GM12878 (cell line): ENCODE measurements at regions not wholly inside any gene's neighbourhood (a gene's known extent, or its start where the extent isn't known, plus 50 kb on each side); places are given as distances from the start of the nearest gene placed in this dataset.

Experiments used
- ATAC-seq: fragments of 200-7000 bp; cut with Tn5 transposase; 3 replicates; pipeline ENCODE4 v1.9.1; 2020; ENCODE audit warnings: mild to moderate bottlenecking, moderate library complexity
- BruUV-seq: library from RNA; stranded (reverse); fragments of 400-500 nt; replicated peaks from 2 replicates; lab custom pipeline; 2021; lab: Mats Ljungman, UMichigan
- CTCF ChIA-PET: fragments of 300-600 bp; sonication (Branson Sonifier 250); formaldehyde crosslinking; extraction: SDS; loops from one replicate; lab custom pipeline; 2021; ENCODE audit warnings: inconsistent platforms; lab: Yijun Ruan, JAX
- POLR2A ChIA-PET: fragments of 350-600 bp; formaldehyde crosslinking; extraction: SDS; loops from one replicate; lab custom pipeline; 2021; ENCODE audit warnings: inconsistent platforms; lab: Charles Lee
- RAD21 ChIA-PET: fragments of 300-600 bp; sonication (Branson Sonifier 250); formaldehyde crosslinking; loops from one replicate; lab custom pipeline; 2023; ENCODE audit warnings: antibody characterized with exemption; ENCODE audit not compliant: unreplicated experiment; lab: Charles Lee
- SMC1A ChIA-PET: fragments of 300-600 bp; sonication (Branson Sonifier 250); formaldehyde crosslinking; loops from one replicate; lab custom pipeline; 2023; ENCODE audit not compliant: unreplicated experiment, uncharacterized antibody; lab: Charles Lee
- DNase-seq: peaks from one replicate; pipeline ENCODE4 v3.0.0-alpha.2; 2011; ENCODE audit warnings: low read depth, low spot score
- FAIRE-seq: peaks from 3 replicates; lab custom pipeline; 2011; peaks lifted over from hg19 to GRCh38; lab: Jason Lieb, UNC
- H2AFZ ChIP-seq: 2 replicates; pipeline ENCODE4 v1.6.0; 2011; ENCODE audit warnings: low read depth, low read length, control low read depth; ENCODE audit not compliant: control insufficient read depth
- H3K27ac ChIP-seq: 2 replicates; pipeline ENCODE4 v1.5.1; 2011; ENCODE audit warnings: control low read depth; ENCODE audit not compliant: control insufficient read depth, insufficient read depth
- H3K27me3 ChIP-seq, 2 experiments: replicated peaks in 1 of 2; 2 replicates each; pipeline versions ENCODE4 v1.6.0 to v1.6.1; 2011; ENCODE audit warnings: low read length in 1 of 2; ENCODE audit not compliant: control insufficient read depth in 2 of 2, insufficient read depth in 2 of 2
- H3K36me3 ChIP-seq, 2 experiments: 2 replicates each; pipeline ENCODE4 v1.5.1; 2011; ENCODE audit warnings: low read length in 1 of 2; ENCODE audit not compliant: control insufficient read depth in 2 of 2, insufficient read depth in 2 of 2
- H3K4me1 ChIP-seq: 2 replicates; pipeline ENCODE4 v1.6.1; 2011; ENCODE audit warnings: mild to moderate bottlenecking, low read length, moderate library complexity, mixed read lengths; ENCODE audit not compliant: control insufficient read depth, insufficient read depth
- H3K4me2 ChIP-seq: 2 replicates; pipeline ENCODE4 v1.6.0; 2011; ENCODE audit warnings: control low read depth; ENCODE audit not compliant: control insufficient read depth, insufficient read depth
- H3K4me3 ChIP-seq: fragments of 200-600 bp; sonication (generic); 2 replicates; pipeline ENCODE4 v1.5.1; 2016
- H3K79me2 ChIP-seq: 2 replicates; pipeline ENCODE4 v1.6.0; 2011; ENCODE audit warnings: low read length; ENCODE audit not compliant: control insufficient read depth, insufficient read depth
- H3K9ac ChIP-seq: 2 replicates; pipeline ENCODE4 v1.8.0; 2011; ENCODE audit warnings: low read length, control low read depth, mixed read lengths; ENCODE audit not compliant: control insufficient read depth, insufficient read depth
- H3K9me3 ChIP-seq: replicated peaks from 3 replicates; pipeline ENCODE4 v1.5.1; 2011; ENCODE audit warnings: mild to moderate bottlenecking, low read length; ENCODE audit not compliant: control insufficient read depth, insufficient read depth
- H4K20me1 ChIP-seq: 2 replicates; pipeline ENCODE4 v1.6.0; 2011; ENCODE audit not compliant: control insufficient read depth, insufficient read depth
- BACH1 ChIP-seq: fragments of 450-650 bp; IDR thresholded peaks from 2 replicates; pipeline ENCODE4 v1.6.1; 2017; ENCODE audit warnings: mild to moderate bottlenecking, borderline replicate concordance
- CHD1 ChIP-seq: IDR thresholded peaks from 2 replicates; pipeline ENCODE4 v1.6.1; 2012; ENCODE audit warnings: low read depth, low read length, improper control_type of control experiment
- NFXL1 ChIP-seq: fragments of 450-650 bp; IDR thresholded peaks from 2 replicates; pipeline ENCODE4 v1.6.1; 2017; ENCODE audit warnings: antibody characterized with exemption, mild to moderate bottlenecking, borderline replicate concordance
- NR2C2 ChIP-seq: IDR thresholded peaks from 2 replicates; pipeline ENCODE4 v1.6.1; 2011; ENCODE audit warnings: borderline replicate concordance, low read depth; ENCODE audit not compliant: control insufficient read depth, insufficient read length
- WGBS: methylation state at CpG from one replicate; pipeline ENCODE4 v1.1.6; 2016; ENCODE audit warnings: low lambda C conversion rate; ENCODE audit not compliant: insufficient replicate concordance, insufficient coverage; ENCODE audit errors: missing lambda C conversion rate; 5-methylcytosine and 5-hydroxymethylcytosine counted together
- in situ Hi-C: fragments of 300-500 bp; cut with MboI; formaldehyde crosslinking; loops from 9 replicates; pipeline ENCODE4 v1.14.3; 2018; ENCODE audit warnings: mixed read lengths
- intact Hi-C: fragments of 100-400 bp; cut with micrococcal nuclease; formaldehyde crosslinking; loops from one replicate; pipeline ENCODE4 v1.14.2; 2022; ENCODE audit not compliant: unreplicated experiment
- TF ChIP-seq, protein P1 (sequence below): fragments of 450-650 bp; IDR thresholded peaks from 2 replicates; pipeline ENCODE4 v1.6.1; 2014; ENCODE audit warnings: mild to moderate bottlenecking

DNA sequence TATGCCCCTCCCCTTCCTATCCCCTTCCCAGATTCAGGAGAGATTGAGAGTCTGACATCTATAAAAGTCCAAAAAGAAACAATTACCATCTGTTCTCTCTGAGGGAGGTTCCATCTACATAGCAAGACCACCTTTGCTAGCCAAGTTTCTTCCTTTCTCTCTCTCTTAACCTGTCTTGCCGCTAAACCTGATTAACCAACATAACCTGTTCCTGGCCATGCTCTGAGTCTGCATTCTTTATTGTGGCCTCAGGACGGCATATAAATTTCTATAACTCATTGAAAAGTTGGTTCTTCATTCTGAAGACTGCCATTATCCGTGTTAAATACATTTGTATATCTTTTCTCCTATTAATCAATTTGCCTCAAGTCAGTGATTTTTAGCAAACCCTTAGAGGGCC, 594.0 kb downstream of the KCNH5 start:
- H4K20me1 ChIP-seq, result no peaks in the 10 kb centered on the region
- H3K4me2 ChIP-seq, result no peak overlapping the region
- 11% methylated on average over 3 of the region's 3 CpGs for WGBS
- no peak overlapping the region for H3K27ac ChIP-seq
- no peak overlapping the region for H3K9ac ChIP-seq
- H3K4me1 ChIP-seq, result no peaks in the 10 kb centered on the region
- intact Hi-C loops, result no loop called here
- in situ Hi-C loops, result no loop called here
- no peak overlapping the region for H3K4me3 ChIP-seq
- FAIRE-seq (no peak), DNase-seq (no peak), ATAC-seq (no peak)
- SMC1A ChIA-PET, result no interaction called here
- CTCF ChIA-PET, result interaction anchor here (0.6 to 1.0 kb wide), 3 partner anchors 12 to 858 kb away, joined by 3 to 5 read pairs (median 3); no protein-coding TSS in a partner anchor
- POLR2A ChIA-PET, result no interaction called here
- no peaks in the 10 kb centered on the region for H3K36me3 ChIP-seq
- H3K27me3 ChIP-seq, result no peaks in the 10 kb centered on the region
- H2AFZ ChIP-seq, result no peak overlapping the region
- no peaks in the 10 kb centered on the region for H3K79me2 ChIP-seq
- TF ChIP-seq NR2C2, result no peak
- RAD21 ChIA-PET, result no interaction called here
- H3K9me3 ChIP-seq, result no peaks in the 10 kb centered on the region
- no TSS peak for BruUV-seq

DNA sequence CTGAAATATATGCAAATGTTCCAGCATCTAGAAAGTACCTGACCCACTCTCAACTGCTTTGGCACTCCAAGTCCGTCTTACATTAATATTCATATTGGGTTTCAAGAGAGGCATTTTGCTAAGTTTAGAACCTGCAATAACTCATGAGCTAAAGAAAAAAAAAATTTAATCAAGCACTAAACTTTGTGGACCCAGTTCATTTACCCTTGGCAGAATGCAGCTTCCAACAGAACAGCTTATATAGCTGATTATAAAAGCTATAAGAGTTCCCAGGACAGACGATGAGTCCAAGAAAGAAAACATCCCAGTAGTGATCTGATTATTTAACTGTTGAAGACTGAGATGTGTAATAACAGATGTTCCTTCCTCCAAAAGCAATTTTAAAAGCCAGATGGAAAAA, 592.0 kb downstream of the KCNH5 start:
- ChIA-PET CTCF (no interaction called here), RAD21 (no interaction called here), POLR2A (no interaction called here), SMC1A (no interaction called here)
- DNase-seq (no peak), FAIRE-seq (no peak), ATAC-seq (no peak)
- H4K20me1 ChIP-seq, result no peaks in the 10 kb centered on the region
- 66% methylated on average over 2 of the region's 2 CpGs for WGBS
- TF ChIP-seq, protein P1, sequence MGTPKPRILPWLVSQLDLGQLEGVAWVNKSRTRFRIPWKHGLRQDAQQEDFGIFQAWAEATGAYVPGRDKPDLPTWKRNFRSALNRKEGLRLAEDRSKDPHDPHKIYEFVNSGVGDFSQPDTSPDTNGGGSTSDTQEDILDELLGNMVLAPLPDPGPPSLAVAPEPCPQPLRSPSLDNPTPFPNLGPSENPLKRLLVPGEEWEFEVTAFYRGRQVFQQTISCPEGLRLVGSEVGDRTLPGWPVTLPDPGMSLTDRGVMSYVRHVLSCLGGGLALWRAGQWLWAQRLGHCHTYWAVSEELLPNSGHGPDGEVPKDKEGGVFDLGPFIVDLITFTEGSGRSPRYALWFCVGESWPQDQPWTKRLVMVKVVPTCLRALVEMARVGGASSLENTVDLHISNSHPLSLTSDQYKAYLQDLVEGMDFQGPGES, result no peak
- TF ChIP-seq NFXL1 (no peak), CHD1 (no peak), BACH1 (no peak)
- intact Hi-C loops, result no loop called here
- H3K4me1 ChIP-seq, result no peaks in the 10 kb centered on the region
- H3K27ac ChIP-seq, result no peak overlapping the region
- H3K4me2 ChIP-seq, result no peak overlapping the region
- no peaks in the 10 kb centered on the region for H3K36me3 ChIP-seq
- no peaks in the 10 kb centered on the region for H3K79me2 ChIP-seq
- no peaks in the 10 kb centered on the region for H3K27me3 ChIP-seq
- no peak overlapping the region for H3K9ac ChIP-seq
- no peaks in the 10 kb centered on the region for H3K9me3 ChIP-seq
- no TSS peak for BruUV-seq
- no peak overlapping the region for H3K4me3 ChIP-seq
- no peak overlapping the region for H2AFZ ChIP-seq
- in situ Hi-C loops, result no loop called here
